Spleen (tissue), 11 donors: ENCODE measurements at regions not wholly inside any gene's neighbourhood (a gene's known extent, or its start where the extent isn't known, plus 50 kb on each side); places are given as distances from the start of the nearest gene placed in this dataset.

Experiments
- DNase-seq: peaks from one replicate; pipeline ENCODE4 v3.0.0-alpha.2; 2020
- H3K27ac ChIP-seq, 8 donors: fragments of 200-600 bp; sonication (generic) in 7 of 8; 1 replicate in 4 of 8; 2 replicates in 4 of 8; pipeline versions ENCODE4 v1.5.0 to v1.8.0; 2016 to 2021; ENCODE audit warnings: inconsistent platforms in 4 of 8, mild to moderate bottlenecking in 4 of 8, moderate library complexity in 1 of 8
- H3K27me3 ChIP-seq, 7 donors: fragments of 200-600 bp; sonication (generic) in 6 of 7; replicated peaks in 1 of 7; 1 replicate in 4 of 7; 2 replicates in 3 of 7; pipeline versions ENCODE4 v1.5.0 to v1.8.0; 2016 to 2021; ENCODE audit warnings: inconsistent platforms in 3 of 7, mild to moderate bottlenecking in 1 of 7
- H3K36me3 ChIP-seq, 6 donors: fragments of 200-600 bp; sonication (generic) in 5 of 6; 1 replicate in 4 of 6; 2 replicates in 2 of 6; pipeline versions ENCODE4 v1.5.0 to v1.8.0; 2016 to 2021; ENCODE audit warnings: inconsistent platforms in 2 of 6
- H3K4me1 ChIP-seq, 6 donors: fragments of 200-600 bp; sonication (generic) in 5 of 6; 1 replicate in 3 of 6; 2 replicates in 3 of 6; pipeline versions ENCODE4 v1.5.0 to v1.8.0; 2016 to 2021; ENCODE audit warnings: inconsistent platforms in 3 of 6
- H3K4me3 ChIP-seq, 8 donors: fragments of 200-600 bp; sonication (generic) in 7 of 8; 1 replicate in 4 of 8; 2 replicates in 4 of 8; pipeline versions ENCODE4 v1.5.0 to v1.8.0; 2016 to 2021; ENCODE audit warnings: inconsistent platforms in 4 of 8, mild to moderate bottlenecking in 4 of 8, moderate library complexity in 2 of 8
- H3K9me3 ChIP-seq, 8 donors: fragments of 200-600 bp; sonication (generic) in 7 of 8; 1 replicate in 4 of 8; 2 replicates in 4 of 8; pipeline versions ENCODE4 v1.5.0 to v1.8.0; 2016 to 2021; ENCODE audit warnings: inconsistent platforms in 4 of 8
- CTCF ChIP-seq, 11 experiments: fragments of 200-600 bp in 7 of 11; fragments of 450-650 bp in 4 of 11; sonication (generic) in 4 of 11; IDR thresholded peaks in 8 of 11; conservative IDR thresholded peaks in 3 of 11; 1 replicate in 7 of 11; 2 replicates in 4 of 11; pipeline versions ENCODE4 v1.4.0 to v1.8.0; 2016 to 2021; ENCODE audit warnings: antibody characterized with exemption in 11 of 11, inconsistent platforms in 4 of 11, mild to moderate bottlenecking in 1 of 11
- POLR2A ChIP-seq, 3 donors: fragments of 450-650 bp; IDR thresholded peaks; one replicate each; pipeline ENCODE4 v1.5.1; 2017; ENCODE audit warnings: antibody characterized with exemption in 3 of 3, mild to moderate bottlenecking in 1 of 3
- POLR2AphosphoS5 ChIP-seq, 3 donors: sonication (generic); formaldehyde crosslinking; IDR thresholded peaks; one replicate each; pipeline ENCODE4 v1.5.1; 2017; ENCODE audit warnings: antibody characterized with exemption in 3 of 3
- WGBS, 5 donors: extraction: QIAGEN DNeasy Blood & Tissue Kit in 3 of 5; methylation state at CpG; one replicate each; pipeline versions ENCODE4 v1.1.5 to v1.1.7; 2013 to 2018; 5-methylcytosine and 5-hydroxymethylcytosine counted together
- intact Hi-C: fragments of 100-400 bp; cut with DNase I; formaldehyde crosslinking; loops from one replicate; pipeline ENCODE4 v1.15.0; 2023; ENCODE audit warnings: low total_unique reads
- donor health status: healthy with polysubstance abuse.
- donor health status: DM: no; HTN: no; CAD: no; lungs with moderate emphysema.
- donor health status: DM: no; HTN: no; CAD: no.
- donor health status: Bipolar disorder and iron deficiency.
- donor health status: healthy.
- donor health status: DM: no; HTN: no; CAD: no.
- donor health status: DM: yes; HTN: yes; CAD: no.

DNA sequence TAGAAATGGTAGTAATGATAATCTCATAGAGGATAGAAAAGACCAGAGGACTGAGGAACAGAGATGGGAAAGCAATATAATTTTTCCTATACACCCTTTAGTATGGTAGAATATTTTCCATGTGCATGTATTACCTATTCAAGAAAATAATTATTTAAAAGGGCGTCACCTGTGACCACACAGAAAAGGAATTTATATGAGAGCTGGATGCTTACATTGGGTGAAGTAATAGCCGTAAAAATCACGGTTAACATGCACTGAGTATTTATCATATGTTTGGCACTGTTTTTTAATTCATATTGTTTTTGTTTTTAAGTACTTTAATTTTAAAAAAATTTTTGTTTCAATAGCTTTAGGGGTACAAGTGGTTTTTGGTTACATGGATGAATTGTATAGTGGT lies 195.1 kb downstream of the IPMK start:
- H3K4me3 ChIP-seq: no peak overlapping the region
- DNase-seq: no peak
- intact Hi-C loops: no loop called here
- 89 to 94% (median 93%) methylated on average over 3 of the region's 3 CpGs for WGBS, 5 donors
- H3K9me3 ChIP-seq: no peaks in the 10 kb centered on the region
- H3K27me3 ChIP-seq: no peaks in the 10 kb centered on the region
- H3K4me1 ChIP-seq: no peaks in the 10 kb centered on the region
- TF ChIP-seq POLR2A (IDR thresholded peaks at IDR 0.05): no peak
- TF ChIP-seq CTCF (IDR thresholded peaks at IDR 0.05 in 8 of 11, conservative IDR thresholded peaks at IDR 0.05 in 3 of 11): no peak
- no peak for TF ChIP-seq POLR2AphosphoS5 (IDR thresholded peaks at IDR 0.05)
- H3K36me3 ChIP-seq: no peaks in the 10 kb centered on the region
- H3K27ac ChIP-seq: no peak overlapping the region

- no peak overlapping the region for H3K27ac ChIP-seq
- H3K36me3 ChIP-seq: no peaks in the 10 kb centered on the region
- H3K4me1 ChIP-seq: no peaks in the 10 kb centered on the region
- 61 to 84% (median 70%) methylated on average over 6 of the region's 6 CpGs for WGBS, 5 donors
- H3K4me3 ChIP-seq: no peak overlapping the region
- DNase-seq: no peak
- intact Hi-C loops: no loop called here
- H3K9me3 ChIP-seq: no peaks in the 10 kb centered on the region
- H3K27me3 ChIP-seq: no peaks in the 10 kb centered on the region
- TF ChIP-seq POLR2A (IDR thresholded peaks at IDR 0.05) (no peak), CTCF (IDR thresholded peaks at IDR 0.05 in 8 of 11, conservative IDR thresholded peaks at IDR 0.05 in 3 of 11) (no peak), POLR2AphosphoS5 (IDR thresholded peaks at IDR 0.05) (no peak)
Observed at GRCh38 chr10:58070956-58071355, 196.7 kb downstream of the IPMK start.

GRCh38 chr10:58068809-58069208 lies 198.9 kb downstream of the IPMK start:
- intact Hi-C loops: loop anchor here (10.0 kb wide), 1 partner anchor 734 kb away; no protein-coding TSS in a partner anchor
- Histone ChIP-seq H3K4me1 (no peaks in the 10 kb centered on the region), H3K36me3 (no peaks in the 10 kb centered on the region), H3K27me3 (no peaks in the 10 kb centered on the region), H3K4me3 (no peak overlapping the region), H3K9me3 (no peaks in the 10 kb centered on the region), H3K27ac (no peak overlapping the region)
- DNase-seq: no peak
- 84 to 97% (median 93%) methylated on average over 2 of the region's 2 CpGs for WGBS, 5 donors
- no peak for TF ChIP-seq POLR2AphosphoS5 (IDR thresholded peaks at IDR 0.05)
- TF ChIP-seq CTCF (IDR thresholded peaks at IDR 0.05 in 8 of 11, conservative IDR thresholded peaks at IDR 0.05 in 3 of 11): no peak
- no peak for TF ChIP-seq POLR2A (IDR thresholded peaks at IDR 0.05)

DNA sequence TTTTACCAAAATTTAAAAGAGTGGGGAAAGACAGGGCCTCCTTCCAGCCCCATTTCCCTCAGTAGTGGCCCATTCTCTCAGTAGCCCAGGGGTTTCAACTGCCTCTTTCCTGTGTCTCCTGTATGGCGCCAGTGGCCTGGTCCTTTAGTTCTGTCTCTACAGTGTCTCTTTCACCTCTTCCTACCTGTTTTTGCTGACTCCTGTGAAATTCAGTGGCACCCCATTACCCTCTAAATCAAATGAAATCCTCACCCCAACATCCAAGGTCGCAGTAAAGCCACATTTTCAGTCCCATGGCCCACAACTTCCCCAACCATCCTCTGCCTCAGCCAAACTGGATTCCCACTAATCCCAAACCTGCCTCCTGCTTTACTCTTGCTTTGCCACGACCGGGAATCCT lies 200.7 kb downstream of the IPMK start:
- intact Hi-C loops: loop anchor here (10.0 kb wide), 1 partner anchor 732 kb away; no protein-coding TSS in a partner anchor
- WGBS, 5 donors: 55 to 72% (median 66%) methylated on average over 3 to 4 of the region's 4 CpGs
- no peak for DNase-seq

More for the DNA sequence above, 200.7 kb downstream of the IPMK start:
- Histone ChIP-seq H3K27me3 (no peaks in the 10 kb centered on the region), H3K4me3 (no peak overlapping the region), H3K36me3 (no peaks in the 10 kb centered on the region), H3K9me3 (no peaks in the 10 kb centered on the region), H3K27ac (no peak overlapping the region), H3K4me1 (no peaks in the 10 kb centered on the region)
- TF ChIP-seq CTCF (IDR thresholded peaks at IDR 0.05 in 8 of 11, conservative IDR thresholded peaks at IDR 0.05 in 3 of 11) (no peak), POLR2AphosphoS5 (IDR thresholded peaks at IDR 0.05) (no peak), POLR2A (IDR thresholded peaks at IDR 0.05) (no peak)
